ENCODE measurements at regions not wholly inside any gene's neighbourhood (a gene's known extent, or its start where the extent isn't known, plus 50 kb on each side); places are given as distances from the start of the nearest gene placed in this dataset.

DNA sequence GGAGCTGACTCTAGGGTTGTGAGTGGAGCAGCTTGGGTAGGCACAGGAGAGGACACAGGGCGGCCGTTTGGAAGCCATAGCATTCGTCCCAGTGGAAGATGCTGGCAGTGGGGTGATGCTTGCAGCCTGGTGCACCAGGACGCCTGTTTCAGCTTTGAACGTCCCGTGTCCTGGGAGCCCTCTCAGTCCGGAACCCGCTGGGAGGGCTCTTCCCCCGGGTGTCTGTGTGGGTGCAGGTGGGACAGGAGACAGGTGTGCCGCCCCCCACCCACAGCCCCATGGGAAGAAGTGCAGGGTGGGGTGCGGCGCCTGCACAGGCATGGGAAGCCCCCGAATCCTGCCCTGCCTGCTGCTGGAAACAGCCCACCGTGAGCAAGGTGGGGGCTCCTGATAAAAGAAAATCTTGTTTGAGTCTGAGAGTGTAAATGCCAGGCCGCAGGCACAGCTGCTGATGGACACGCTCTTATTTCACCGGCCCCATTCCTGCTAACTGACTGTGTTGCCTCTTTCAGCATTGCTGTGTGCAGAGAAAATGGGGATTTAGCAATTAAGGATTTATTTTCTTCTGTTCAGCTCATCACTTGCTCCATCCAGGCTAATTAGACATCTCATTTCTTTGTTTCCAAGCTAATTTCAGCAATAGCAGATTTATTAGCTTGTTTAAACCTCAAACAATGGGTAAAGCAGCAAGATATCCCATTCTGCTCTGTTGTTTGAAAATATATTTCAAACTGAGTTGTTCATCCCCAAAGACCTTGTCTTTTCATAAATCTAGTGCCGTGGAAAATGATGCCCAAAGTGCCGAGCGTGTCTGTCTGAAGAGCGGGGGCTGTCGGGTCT, 54.9 kb upstream of the DPYSL4 start:
- H4K20me1 ChIP-seq (ENCODE audit: control insufficient read depth, insufficient read depth, low read length, poor library complexity, severe bottlenecking): no peaks in the 10 kb centered on the region
- no peak for ATAC-seq (ENCODE audit: low read depth)
- no peak overlapping the region for H2AFZ ChIP-seq (ENCODE audit: insufficient read depth, low read depth, low read length, poor library complexity, severe bottlenecking)
- no peaks in the 10 kb centered on the region for H3K36me3 ChIP-seq (replicated peaks in 1 of 2; ENCODE audit: control extremely low read depth in 1 of 2, control insufficient read depth in 1 of 2, extremely low read depth in 1 of 2, insufficient read depth in 2 of 2, low read length in 1 of 2)
- H3K4me1 Mint-ChIP-seq: no peaks in the 10 kb centered on the region
- H3K9me3 Mint-ChIP-seq (ENCODE audit: insufficient read depth): no peaks in the 10 kb centered on the region
- TF ChIP-seq, protein P1, sequence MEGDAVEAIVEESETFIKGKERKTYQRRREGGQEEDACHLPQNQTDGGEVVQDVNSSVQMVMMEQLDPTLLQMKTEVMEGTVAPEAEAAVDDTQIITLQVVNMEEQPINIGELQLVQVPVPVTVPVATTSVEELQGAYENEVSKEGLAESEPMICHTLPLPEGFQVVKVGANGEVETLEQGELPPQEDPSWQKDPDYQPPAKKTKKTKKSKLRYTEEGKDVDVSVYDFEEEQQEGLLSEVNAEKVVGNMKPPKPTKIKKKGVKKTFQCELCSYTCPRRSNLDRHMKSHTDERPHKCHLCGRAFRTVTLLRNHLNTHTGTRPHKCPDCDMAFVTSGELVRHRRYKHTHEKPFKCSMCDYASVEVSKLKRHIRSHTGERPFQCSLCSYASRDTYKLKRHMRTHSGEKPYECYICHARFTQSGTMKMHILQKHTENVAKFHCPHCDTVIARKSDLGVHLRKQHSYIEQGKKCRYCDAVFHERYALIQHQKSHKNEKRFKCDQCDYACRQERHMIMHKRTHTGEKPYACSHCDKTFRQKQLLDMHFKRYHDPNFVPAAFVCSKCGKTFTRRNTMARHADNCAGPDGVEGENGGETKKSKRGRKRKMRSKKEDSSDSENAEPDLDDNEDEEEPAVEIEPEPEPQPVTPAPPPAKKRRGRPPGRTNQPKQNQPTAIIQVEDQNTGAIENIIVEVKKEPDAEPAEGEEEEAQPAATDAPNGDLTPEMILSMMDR (IDR thresholded peaks at IDR 0.05): no peak
- TF ChIP-seq EZH2 (IDR thresholded peaks at IDR 0.05; ENCODE audit: borderline replicate concordance, insufficient read depth, low read depth, low read length, poor library complexity, severe bottlenecking): no peak
- no peak overlapping the region for H3K27ac Mint-ChIP-seq
- H3K79me2 ChIP-seq (ENCODE audit: control insufficient read depth, insufficient read depth, low read length): no peaks in the 10 kb centered on the region
- H3K27ac ChIP-seq (ENCODE audit: low read length in 2 of 2): no peak overlapping the region
- H3K9ac ChIP-seq (ENCODE audit: low read length): no peak overlapping the region
- 83% methylated on average over 17 of the region's 22 CpGs for WGBS (ENCODE audit: insufficient coverage)
- peaks cover 0 to 13% (median 0%) of the 10 kb centered on the region in 3 donors for H3K9me3 ChIP-seq (ENCODE audit: control extremely low read depth in 1 of 3, control insufficient read depth in 2 of 3, insufficient read depth in 1 of 3, low read length in 2 of 3)
- ChIA-PET POLR2A (no interaction called here), CTCF (no interaction called here)
- peaks cover 0 to 8% (median 0%) of the 10 kb centered on the region in 4 experiments for H3K27me3 ChIP-seq (replicated peaks in 1 of 4; ENCODE audit: control extremely low read depth in 1 of 4, control insufficient read depth in 3 of 4, insufficient read depth in 4 of 4, low read length in 3 of 4)
- H3K4me1 ChIP-seq (ENCODE audit: control insufficient read depth in 2 of 2, insufficient read depth in 2 of 2, low read length in 2 of 2): no peaks in the 10 kb centered on the region
- no peak overlapping the region for H3K4me3 ChIP-seq (ENCODE audit: control extremely low read depth in 1 of 5, extremely low read depth in 1 of 5, insufficient read depth in 1 of 5, low read depth in 2 of 5, low read length in 4 of 5)
- DNase-seq: no peak
- H3K27me3 Mint-ChIP-seq: peaks cover 14% of the 10 kb centered on the region
- intact Hi-C loops (cut with micrococcal nuclease): no loop called here
- H3K4me2 ChIP-seq (replicated peaks; ENCODE audit: low read depth, low read length, poor library complexity, severe bottlenecking): no peak overlapping the region
- H3K4me3 Mint-ChIP-seq: no peak overlapping the region

DNA sequence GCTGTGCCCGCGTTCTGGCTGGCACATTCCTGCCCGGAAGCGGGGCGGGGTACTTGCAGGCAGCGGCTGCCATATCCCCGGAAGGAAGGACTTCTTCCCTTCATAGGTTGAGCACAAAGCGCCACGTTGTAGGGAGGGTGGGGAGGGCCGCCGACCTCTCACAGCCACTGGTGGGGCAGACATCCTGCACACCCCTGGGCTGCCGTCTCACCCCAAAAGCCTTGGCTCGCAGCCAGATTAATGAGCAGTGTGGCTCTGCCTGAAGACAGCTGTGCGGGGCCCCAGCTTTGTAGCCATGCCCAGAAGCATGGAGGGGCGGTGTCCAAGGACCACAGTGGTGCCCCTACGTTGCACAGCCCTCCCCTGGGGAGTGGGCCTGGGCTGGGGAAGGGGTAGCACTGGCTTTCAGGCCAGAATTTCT, 54.3 kb upstream of the DPYSL4 start:
- CTCF ChIA-PET: no interaction called here
- intact Hi-C loops (cut with micrococcal nuclease): no loop called here
- Histone ChIP-seq H3K9me3 (ENCODE audit: control extremely low read depth in 1 of 3, control insufficient read depth in 2 of 3, insufficient read depth in 1 of 3, low read length in 2 of 3) (peaks cover 0 to 13% (median 0%) of the 10 kb centered on the region in 3 donors), H3K4me1 (ENCODE audit: control insufficient read depth in 2 of 2, insufficient read depth in 2 of 2, low read length in 2 of 2) (no peaks in the 10 kb centered on the region), H2AFZ (ENCODE audit: insufficient read depth, low read depth, low read length, poor library complexity, severe bottlenecking) (no peak overlapping the region), H3K36me3 (replicated peaks in 1 of 2; ENCODE audit: control extremely low read depth in 1 of 2, control insufficient read depth in 1 of 2, extremely low read depth in 1 of 2, insufficient read depth in 2 of 2, low read length in 1 of 2) (no peaks in the 10 kb centered on the region), H4K20me1 (ENCODE audit: control insufficient read depth, insufficient read depth, low read length, poor library complexity, severe bottlenecking) (no peaks in the 10 kb centered on the region), H3K4me2 (replicated peaks; ENCODE audit: low read depth, low read length, poor library complexity, severe bottlenecking) (no peak overlapping the region), H3K27me3 (replicated peaks in 1 of 4; ENCODE audit: control extremely low read depth in 1 of 4, control insufficient read depth in 3 of 4, insufficient read depth in 4 of 4, low read length in 3 of 4) (peaks cover 0 to 8% (median 0%) of the 10 kb centered on the region in 4 experiments), H3K9ac (ENCODE audit: low read length) (no peak overlapping the region), H3K79me2 (ENCODE audit: control insufficient read depth, insufficient read depth, low read length) (no peaks in the 10 kb centered on the region), H3K27ac (ENCODE audit: low read length in 2 of 2) (no peak overlapping the region), H3K4me3 (ENCODE audit: control extremely low read depth in 1 of 5, extremely low read depth in 1 of 5, insufficient read depth in 1 of 5, low read depth in 2 of 5, low read length in 4 of 5) (no peak overlapping the region)
- Mint-ChIP-seq H3K27ac (no peak overlapping the region), H3K4me1 (no peaks in the 10 kb centered on the region), H3K27me3 (peaks cover 14% of the 10 kb centered on the region), H3K9me3 (ENCODE audit: insufficient read depth) (no peaks in the 10 kb centered on the region), H3K4me3 (no peak overlapping the region)
- ATAC-seq (ENCODE audit: low read depth) (no peak), DNase-seq (no peak)
- POLR2A ChIA-PET: no interaction called here
- no peak for TF ChIP-seq EZH2 (IDR thresholded peaks at IDR 0.05; ENCODE audit: borderline replicate concordance, insufficient read depth, low read depth, low read length, poor library complexity, severe bottlenecking)
- TF ChIP-seq, protein P1 (IDR thresholded peaks at IDR 0.05): no peak
- 56% methylated on average over 7 of the region's 16 CpGs for WGBS (ENCODE audit: insufficient coverage)

All from B cell (primary cell).